GM19467 (cell line): ENCODE measurements at regions not wholly inside any gene's neighbourhood (a gene's known extent, or its start where the extent isn't known, plus 50 kb on each side); places are given as distances from the start of the nearest gene placed in this dataset.

Source experiments
- ATAC-seq: cut with Tn5 transposase; IDR thresholded peaks from one replicate; pipeline ENCODE4 v1.9.1; 2021; ENCODE audit warnings: mild to moderate bottlenecking, moderate library complexity; ENCODE audit not compliant: unreplicated experiment

DNA sequence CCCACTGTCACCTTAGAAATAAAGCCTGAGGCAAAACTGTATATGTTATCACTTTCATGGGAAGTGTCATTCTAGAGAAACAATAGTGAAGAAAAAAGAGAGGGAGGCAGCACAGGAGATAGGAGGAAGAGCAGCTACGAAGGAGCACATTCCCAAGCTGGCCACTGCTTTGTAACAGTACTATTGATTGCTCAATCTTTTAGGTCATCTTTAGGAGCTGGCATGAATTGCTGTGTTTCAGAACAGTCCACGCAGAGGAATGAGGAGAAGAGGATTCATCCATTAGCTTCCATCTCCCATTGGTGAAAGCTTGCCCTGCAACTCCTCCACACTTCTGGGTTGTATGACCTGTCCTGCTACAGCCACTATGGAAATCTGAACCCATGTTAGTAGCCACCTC lies 372.5 kb upstream of the DDHD1 start:
- no peak for ATAC-seq

DNA sequence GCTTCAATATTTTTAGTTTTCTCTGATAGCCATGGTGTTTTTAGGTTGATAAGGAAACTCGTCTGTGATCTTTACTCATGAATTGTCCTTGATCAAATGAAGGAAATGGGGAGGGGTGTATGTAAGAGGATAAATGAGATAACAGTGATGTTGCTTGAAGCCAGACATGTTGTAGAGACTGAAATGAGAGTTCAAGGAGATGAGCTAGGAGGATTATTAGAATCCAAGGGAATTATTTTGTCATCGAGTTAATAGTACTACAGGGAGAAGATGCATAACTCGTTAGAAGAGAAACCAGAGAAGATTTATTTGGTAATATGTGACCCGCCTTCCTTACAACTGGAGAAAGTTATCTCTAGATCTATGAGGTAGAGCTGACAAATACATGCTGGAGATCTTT lies 371.3 kb upstream of the DDHD1 start:
- ATAC-seq = no peak

DNA sequence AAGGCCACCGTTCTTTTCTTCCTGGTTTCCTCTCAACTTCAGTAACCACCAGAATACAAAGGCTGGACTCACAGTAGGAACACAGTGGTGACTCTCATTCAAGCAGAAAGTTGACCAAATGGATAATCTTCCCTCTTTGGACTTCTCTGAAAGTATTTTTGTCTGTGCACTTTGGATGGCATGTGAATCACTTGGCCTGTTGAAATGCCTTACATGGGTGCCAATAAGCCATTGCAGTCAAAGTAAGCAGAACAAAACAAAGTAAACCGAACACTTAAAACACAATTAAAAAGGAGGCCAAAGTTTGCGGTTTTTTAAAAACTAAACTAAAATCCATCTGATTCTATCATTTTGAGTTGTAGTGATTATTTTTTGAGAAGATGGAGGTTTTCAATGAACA lies 370.1 kb upstream of the DDHD1 start:
- no peak for ATAC-seq

DNA sequence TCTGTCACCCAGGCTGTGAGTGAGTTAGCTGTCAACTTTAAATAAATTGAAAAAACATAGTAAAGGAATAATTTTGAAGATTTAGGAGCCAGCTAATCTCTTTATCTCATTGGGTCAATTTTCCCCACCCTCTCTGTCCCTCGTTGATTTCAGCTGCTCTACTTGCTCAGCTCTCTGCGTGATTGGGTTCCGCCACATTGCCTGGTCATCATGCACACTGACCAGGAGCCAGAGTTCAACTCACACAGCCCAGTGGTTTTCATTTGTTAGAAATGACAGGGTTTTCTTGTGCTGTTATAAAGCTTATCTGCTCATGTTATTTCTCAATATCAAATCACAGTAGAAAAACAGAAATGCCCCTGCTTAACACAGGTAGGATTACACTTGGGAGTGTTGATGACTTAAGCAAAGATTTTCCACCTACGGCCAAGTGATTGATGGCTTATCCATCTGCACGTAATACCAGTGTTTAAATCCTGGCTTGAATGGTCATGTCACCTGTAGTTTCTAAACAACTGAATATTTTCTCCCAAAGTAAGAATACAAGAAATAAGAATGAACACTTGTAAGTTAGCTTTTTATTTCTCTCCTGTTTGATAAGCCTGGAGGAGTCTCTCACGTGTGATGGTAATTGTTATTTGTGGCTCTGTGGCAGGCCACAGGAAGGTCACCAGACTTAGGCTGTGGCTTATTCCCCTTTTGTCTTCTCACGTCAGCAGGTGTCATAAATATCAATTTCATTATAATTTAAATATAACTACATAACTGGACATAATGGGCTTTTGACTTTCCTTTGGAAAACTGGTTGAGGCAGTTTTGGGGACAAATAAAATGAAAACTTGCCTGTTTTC lies 367.2 kb upstream of the DDHD1 start:
- no peak for ATAC-seq

DNA sequence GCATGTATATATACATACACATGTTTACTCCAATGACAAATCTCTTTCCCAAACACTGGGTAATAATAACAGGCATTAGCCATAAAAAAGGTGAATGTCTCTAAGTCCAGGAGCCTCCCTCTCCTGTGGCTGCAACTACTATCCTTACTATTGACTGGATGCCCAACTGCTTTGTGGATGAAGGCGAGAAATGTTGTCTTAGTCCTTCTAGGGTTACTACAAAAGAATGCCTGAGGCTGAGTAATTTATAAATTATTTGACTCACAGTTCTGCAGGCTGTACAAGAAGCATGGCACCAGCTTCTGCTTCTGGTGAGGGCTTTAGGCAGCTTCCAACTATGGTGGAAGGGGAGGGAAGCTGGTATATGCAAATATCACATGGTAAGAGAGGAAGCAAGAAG lies 366.0 kb upstream of the DDHD1 start:
- no peak for ATAC-seq

DNA sequence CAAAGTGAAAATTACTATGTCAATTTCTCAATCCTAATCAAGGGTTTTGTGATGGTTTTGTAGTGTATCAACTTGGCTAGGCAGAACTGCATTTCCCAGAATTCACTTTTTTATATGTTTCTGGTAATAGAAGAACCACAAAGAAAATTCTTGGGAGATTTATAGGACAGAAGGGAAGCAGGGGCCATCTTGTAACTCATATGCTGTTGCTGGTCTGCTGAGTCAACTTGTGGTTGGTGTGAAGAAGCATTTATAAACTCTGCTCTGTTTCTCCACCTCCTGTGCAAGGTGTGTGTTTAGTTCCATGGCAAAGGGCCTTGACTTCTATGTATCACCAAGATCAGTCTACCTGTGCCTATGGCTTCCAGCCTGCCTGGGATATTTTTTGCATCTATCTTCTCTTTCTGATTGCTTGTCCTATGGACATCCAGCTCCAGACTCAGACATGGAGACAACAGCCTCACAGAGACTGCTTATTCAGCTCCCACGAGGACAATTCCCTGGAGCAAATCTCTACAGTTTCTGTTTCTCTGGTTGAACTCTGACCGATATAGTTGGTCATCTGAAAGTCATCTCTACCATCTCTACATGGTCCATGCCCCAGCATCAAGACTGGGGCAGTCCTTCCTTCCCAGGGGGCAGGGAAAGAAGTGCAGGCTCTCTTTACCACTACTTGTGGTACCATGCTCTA lies 364.3 kb upstream of the DDHD1 start:
- no peak for ATAC-seq

DNA sequence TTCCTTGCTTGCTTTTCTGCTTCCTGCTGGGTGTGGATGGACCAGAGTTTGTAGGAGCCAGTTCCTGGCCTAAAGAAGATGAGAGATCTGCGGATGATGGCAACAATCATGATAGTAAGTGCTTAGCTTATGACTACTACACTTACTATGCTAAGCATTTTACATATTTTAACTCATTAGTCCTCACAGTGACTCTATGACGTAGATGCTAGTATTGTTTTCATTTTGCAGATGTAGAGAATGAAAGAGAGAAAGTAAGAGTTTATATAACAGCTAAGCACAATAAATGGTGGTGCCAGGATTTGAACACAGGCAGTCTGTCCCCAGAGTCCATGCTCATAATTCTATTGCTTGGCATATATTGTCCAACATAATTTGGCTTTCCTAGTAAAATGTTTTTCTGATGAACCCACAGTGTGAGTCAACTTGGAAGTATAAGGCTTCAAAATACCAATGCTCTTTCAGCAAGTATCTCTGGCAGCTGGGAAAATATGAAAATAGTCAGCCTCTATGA lies 363.2 kb upstream of the DDHD1 start:
- no peak for ATAC-seq

DNA sequence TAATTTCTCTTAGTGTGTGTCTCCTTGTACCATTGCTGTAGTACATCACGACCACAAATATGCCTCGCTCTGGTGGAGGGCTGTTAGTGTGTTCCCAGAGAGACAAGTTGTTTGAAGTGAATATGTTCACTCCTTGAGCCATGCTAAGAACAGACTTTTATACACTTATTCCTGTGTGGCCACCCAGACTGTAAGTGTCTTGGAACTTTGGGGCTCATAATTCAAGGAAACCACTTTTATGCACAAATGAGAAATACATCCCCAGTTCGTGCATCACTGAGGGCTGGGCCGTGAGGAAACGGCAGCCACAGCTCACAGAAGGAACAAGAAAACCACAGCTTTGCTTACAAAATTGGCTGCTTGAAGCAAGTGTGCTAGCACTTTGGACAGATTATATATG lies 362.2 kb upstream of the DDHD1 start:
- ATAC-seq = no peak

DNA sequence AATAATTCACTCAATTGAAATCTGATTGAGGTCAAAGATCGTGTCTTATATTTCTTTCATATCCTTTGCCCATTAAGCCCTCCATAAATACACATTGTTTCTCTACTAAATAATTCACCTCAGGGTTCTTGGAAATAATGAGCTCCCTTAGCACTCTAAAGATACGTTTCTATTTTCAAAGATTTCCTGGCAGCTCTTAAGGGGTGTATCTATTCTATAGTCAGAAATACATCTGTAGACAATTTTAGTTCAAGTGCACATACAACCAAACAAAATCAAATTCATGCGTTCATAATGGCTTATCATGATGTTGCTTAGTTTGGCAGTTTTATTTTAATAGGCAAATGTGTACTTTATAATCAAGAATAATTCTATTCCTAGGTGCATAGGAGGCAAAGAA lies 361.1 kb upstream of the DDHD1 start:
- no peak for ATAC-seq

DNA sequence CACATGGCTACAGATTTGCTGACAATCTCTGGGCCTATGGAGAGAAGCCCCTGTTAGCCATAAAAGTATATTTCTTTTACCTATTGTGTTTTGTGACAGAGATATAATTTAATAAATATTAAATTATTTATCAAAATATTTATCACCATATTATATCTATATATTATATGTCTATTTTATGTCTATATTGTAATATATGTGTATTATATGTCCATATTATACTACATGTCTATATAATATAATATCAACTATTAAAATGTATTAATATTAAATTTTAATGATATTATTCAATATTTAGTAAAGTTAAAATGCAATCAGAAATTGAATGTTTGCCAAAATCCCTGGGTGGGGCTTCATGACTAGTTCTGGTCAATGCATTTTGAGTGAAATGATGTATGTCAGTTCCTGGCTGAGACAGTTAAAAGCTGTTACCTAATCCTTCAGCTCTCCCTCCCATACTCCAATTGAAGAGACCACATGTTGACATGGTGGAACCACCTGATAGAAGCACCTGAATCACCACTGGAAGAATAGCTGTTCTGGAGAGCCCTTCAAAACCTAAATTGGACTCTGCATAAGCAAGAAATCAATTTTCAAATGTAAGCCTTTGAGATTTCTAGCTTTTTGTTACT lies 357.3 kb upstream of the DDHD1 start:
- ATAC-seq = no peak

DNA sequence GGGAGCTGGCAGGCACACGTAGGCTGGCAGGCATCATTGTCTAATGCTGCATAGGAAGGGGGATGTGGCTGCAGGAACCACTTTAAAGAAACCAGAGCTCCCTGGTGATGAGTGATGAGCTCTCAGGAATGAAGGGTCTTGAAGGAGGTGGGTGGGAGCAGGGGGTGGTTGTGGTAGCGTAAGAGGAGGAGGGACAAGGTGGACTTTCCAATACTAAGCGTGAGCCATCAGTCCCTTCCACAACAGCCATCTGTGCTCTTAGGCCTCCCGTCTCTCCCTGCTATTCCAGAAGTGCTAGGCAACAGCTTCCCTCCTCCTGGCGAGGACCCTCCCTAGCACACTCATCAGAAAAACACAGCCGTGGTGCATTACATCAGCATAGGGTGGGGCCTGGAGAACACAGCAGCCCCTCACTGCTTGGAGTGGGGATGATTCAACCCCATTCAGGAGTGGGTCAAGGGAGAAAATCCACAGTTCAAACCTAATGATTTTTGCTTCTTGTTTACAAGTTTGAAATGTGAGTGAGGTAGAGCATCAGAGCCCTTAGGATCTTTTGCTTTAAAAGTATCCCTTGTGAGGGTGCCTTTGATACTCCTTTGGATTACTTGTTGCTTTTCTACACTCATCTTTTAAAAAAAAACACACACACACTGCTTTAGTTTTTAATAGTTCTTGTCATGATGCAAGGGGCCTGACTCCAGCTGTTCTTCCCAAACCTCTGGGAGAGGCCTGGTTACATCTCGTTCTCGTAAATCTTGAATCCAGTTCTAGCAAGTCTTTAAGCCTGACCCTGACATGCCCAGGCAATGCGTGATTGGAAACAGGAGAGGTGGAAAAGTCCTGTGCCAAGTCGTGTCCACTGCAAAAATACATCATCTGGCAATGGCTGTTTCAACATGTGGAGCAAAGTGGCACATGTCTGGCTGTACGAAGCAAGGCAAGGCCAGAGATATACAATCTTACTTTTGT lies 356.4 kb upstream of the DDHD1 start:
- ATAC-seq = no peak

DNA sequence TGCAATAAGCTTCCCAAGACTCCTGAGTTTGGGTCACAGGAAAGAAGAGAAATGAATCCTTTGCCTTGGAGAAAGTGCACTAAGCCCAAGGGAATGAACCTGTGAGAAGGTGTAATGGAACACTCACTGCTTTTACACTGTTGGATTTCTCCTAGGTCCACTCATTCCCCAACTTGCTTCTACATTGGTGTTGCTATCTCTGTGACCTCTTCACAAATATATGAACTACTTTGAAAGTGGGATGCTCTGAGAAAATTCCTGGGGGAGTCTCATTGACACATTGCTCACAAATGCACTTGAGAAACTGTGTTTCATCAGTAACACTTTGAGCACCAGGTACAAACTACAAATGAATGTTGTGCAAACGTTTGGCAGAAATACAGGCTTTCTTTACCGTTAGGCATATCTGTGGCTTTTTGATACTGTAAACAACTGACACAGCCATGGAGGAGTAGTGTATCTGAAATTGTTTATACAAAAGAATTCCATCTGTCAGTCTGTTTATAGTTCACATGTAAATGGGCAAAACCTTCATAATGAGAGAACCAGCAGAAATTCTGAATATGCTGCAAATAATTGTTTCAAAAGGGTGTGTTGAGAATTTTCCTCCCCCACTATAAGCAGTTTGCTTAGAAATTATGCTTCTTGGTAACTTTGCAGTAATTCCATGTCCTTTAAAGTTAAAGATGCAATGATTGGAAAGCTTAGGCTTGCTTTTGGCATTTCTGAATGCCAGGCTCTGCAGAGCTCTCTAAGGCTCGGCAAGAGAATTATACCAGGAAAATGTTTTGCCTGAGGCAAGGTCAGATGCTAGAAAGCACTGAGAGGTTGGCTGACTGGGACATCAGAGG lies 348.5 kb upstream of the DDHD1 start:
- no peak for ATAC-seq

DNA sequence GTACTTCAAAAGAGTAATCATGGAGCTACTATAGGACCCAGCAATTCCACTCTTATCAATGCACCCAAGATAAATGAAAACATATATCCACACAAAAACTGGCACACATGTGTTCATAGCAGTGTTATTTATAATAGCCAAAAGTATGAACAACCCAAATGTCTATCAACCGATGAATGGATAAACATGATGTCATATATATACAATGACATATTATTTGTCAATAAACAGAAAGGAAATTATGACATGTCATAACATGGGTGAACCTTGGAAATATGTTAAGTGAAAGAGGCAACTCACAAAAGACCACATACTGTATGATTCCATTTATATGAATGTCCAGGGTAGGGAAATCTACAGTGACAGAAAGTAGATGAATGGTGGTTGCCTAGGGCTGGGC lies 347.1 kb upstream of the DDHD1 start:
- ATAC-seq = no peak

DNA sequence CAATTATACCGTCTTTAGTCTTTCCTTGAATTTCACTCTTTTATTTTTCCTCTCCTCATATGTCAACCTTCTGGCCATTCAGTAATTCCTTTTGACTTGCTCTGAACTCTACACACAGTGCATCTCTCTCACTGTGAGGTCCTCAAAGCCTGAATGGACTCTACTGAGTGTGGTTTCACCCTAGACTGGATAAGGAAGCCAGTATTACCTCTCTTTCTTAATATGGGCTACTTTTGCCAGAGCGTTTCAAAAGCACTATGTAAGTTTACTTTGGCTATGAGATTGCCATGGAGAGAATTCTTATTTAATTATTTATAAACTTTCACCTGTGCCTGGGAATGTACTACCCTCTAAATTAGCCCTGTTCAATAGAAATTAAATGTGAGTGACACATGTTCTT lies 343.5 kb upstream of the DDHD1 start:
- ATAC-seq = no peak

DNA sequence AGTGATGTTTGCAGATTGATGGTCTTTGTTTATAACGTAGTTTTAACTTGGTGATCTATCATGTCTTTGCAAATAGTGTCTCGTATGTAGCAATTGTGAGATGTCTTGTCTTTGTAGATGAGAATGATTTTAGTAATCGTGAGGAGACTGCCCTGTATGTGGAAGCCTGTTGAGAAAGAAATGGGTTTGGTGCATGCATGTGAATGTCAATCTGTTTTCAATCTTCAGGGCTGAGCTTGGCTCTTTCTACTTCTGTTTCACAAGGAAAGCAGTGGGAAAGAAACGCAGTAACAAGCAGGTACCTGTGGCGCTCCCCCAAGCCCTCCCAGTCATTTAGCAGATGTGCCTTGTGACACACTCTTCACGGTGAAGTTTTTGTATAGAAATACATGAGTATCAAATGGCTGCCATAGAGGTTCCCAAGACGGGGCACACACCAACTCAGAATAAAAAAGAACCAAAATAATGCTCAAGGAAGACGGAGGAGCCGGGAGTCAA lies 342.8 kb upstream of the DDHD1 start:
- ATAC-seq = no peak

DNA sequence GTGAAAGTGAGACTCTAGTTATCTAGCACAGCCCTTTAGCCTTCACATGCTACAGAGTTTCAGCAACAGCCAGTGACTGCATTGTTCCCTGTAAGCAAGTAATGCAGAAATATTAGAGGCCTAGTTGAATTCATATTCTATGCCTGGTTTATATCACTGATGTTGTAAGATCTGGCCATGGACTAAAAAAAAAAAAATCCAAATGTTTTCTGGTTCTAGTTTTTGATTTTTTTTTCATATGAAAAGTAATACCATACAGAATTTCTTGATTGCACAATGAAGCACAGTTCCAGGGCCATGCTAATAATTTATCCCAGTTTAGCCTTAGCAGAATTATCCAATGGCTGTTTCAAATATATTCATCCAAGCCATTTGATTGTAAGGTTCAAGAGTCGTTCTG lies 341.5 kb upstream of the DDHD1 start:
- ATAC-seq = no peak

DNA sequence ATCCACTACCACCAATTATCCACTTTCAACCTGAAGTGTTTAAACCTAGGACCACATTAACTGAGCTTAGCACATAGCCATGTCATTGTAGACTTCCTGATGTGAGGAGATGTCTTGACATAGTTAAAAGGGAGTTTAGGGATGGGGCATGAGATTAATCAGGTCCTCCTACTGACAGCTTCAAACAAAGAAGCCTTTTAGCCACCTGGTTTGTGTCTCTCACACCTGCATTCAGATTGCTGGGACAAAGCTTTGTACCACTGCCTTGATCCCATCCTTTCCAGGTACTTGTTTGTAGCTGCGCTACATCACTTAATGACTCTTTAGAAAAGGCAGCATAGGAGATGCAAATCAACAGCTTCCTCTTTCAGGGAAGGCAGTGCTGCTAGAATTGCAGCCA lies 340.7 kb upstream of the DDHD1 start:
- ATAC-seq = no peak

DNA sequence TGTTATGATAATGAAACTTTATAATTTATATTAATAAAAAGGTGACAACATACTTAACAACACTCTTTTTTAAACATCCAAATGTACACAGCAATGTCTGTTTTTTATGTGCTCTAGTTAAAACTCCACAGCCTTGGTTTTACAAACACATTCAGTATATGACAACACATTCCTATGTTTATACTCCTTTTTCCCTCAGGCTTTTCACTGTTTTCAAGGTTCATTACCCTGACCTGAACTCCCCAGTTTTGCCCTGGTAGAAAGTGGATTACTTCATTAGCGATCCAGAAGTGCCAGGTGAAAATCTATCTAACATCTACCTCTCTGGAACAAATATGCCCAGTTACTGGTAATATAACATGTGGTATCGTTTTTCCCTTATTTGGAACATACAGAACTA lies 340.2 kb upstream of the DDHD1 start:
- ATAC-seq = no peak

DNA sequence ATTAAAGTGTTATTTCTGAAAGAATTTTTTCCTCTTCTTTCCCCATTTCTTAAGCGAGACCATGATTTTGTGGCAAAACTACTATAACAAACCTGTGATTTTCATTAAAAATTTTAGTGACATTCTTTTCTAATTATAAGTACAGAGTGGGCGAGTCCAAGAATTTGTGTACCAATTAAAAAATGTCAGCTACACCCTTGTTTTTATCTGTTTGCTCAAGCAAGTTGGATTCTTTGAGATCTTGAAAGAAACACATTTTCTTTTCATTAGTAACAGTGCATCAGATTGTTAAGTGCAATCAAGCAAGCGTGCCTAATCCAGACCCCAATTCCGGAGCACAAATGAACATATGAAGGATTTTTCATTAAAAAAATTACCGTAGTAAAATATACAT lies 338.8 kb upstream of the DDHD1 start:
- ATAC-seq = no peak
